ENCODE measurements at regions not wholly inside any gene's neighbourhood (a gene's known extent, or its start where the extent isn't known, plus 50 kb on each side); places are given as distances from the start of the nearest gene placed in this dataset.
"Not testable (repeated sequence)": the region's sequence is repeated elsewhere in the genome, so short reads cannot be mapped to it uniquely, and the experiment has no call there.

GRCh38 chr3:152148579-152148978, 120.2 kb upstream of the MBNL1 start:
- Histone ChIP-seq H3K27me3 (ENCODE audit: insufficient read depth, low read depth) (no peaks in the 10 kb centered on the region), H2AFZ (ENCODE audit: low read depth) (no peak overlapping the region), H3K4me2 (no peak overlapping the region), H3K36me3 (ENCODE audit: insufficient read depth) (no peaks in the 10 kb centered on the region), H3K79me2 (ENCODE audit: insufficient read depth, low read depth) (no peaks in the 10 kb centered on the region), H3K9ac (no peak overlapping the region), H4K20me1 (ENCODE audit: insufficient read depth) (no peaks in the 10 kb centered on the region), H3K27ac (no peak overlapping the region), H3K4me3 (IDR thresholded peaks at IDR 0.05; ENCODE audit: insufficient read depth, low read depth, low read length) (no peak overlapping the region), H3K4me1 (ENCODE audit: low read depth, poor library complexity, severe bottlenecking) (no peaks in the 10 kb centered on the region)
- TF ChIP-seq CTCF (conservative IDR thresholded peaks at IDR 0.05; ENCODE audit: low read depth, low read length): no peak

GRCh38 chr3:152149832-152150231, 118.9 kb upstream of the MBNL1 start:
- no peak overlapping the region for H3K27ac ChIP-seq
- no peaks in the 10 kb centered on the region for H3K27me3 ChIP-seq (ENCODE audit: insufficient read depth, low read depth)
- H3K9ac ChIP-seq: no peak overlapping the region
- H3K79me2 ChIP-seq (ENCODE audit: insufficient read depth, low read depth): no peaks in the 10 kb centered on the region
- H4K20me1 ChIP-seq (ENCODE audit: insufficient read depth): no peaks in the 10 kb centered on the region
- H3K4me2 ChIP-seq: no peak overlapping the region
- H2AFZ ChIP-seq (ENCODE audit: low read depth): no peak overlapping the region
- no peaks in the 10 kb centered on the region for H3K4me1 ChIP-seq (ENCODE audit: low read depth, poor library complexity, severe bottlenecking)
- no peaks in the 10 kb centered on the region for H3K36me3 ChIP-seq (ENCODE audit: insufficient read depth)
- no peak overlapping the region for H3K4me3 ChIP-seq (IDR thresholded peaks at IDR 0.05; ENCODE audit: insufficient read depth, low read depth, low read length)
- no peak for TF ChIP-seq CTCF (conservative IDR thresholded peaks at IDR 0.05; ENCODE audit: low read depth, low read length)

GRCh38 chr3:152151216-152151876, 117.4 kb upstream of the MBNL1 start:
- no peaks in the 10 kb centered on the region for H4K20me1 ChIP-seq (ENCODE audit: insufficient read depth)
- H3K9ac ChIP-seq: no peak overlapping the region
- no peaks in the 10 kb centered on the region for H3K4me1 ChIP-seq (ENCODE audit: low read depth, poor library complexity, severe bottlenecking)
- no peaks in the 10 kb centered on the region for H3K27me3 ChIP-seq (ENCODE audit: insufficient read depth, low read depth)
- no peaks in the 10 kb centered on the region for H3K36me3 ChIP-seq (ENCODE audit: insufficient read depth)
- no peak overlapping the region for H3K27ac ChIP-seq
- H2AFZ ChIP-seq (ENCODE audit: low read depth): no peak overlapping the region
- H3K79me2 ChIP-seq (ENCODE audit: insufficient read depth, low read depth): no peaks in the 10 kb centered on the region
- H3K4me3 ChIP-seq (IDR thresholded peaks at IDR 0.05; ENCODE audit: insufficient read depth, low read depth, low read length): no peak overlapping the region
- no peak for TF ChIP-seq CTCF (conservative IDR thresholded peaks at IDR 0.05; ENCODE audit: low read depth, low read length)
- H3K4me2 ChIP-seq: no peak overlapping the region

GRCh38 chr3:152151877-152152765, 116.6 kb upstream of the MBNL1 start:
- H3K9ac ChIP-seq; H3K4me2 ChIP-seq; H3K27ac ChIP-seq; H3K27me3 ChIP-seq (ENCODE audit: insufficient read depth, low read depth); H4K20me1 ChIP-seq (ENCODE audit: insufficient read depth); H3K79me2 ChIP-seq (ENCODE audit: insufficient read depth, low read depth); H3K4me1 ChIP-seq (ENCODE audit: low read depth, poor library complexity, severe bottlenecking); H3K36me3 ChIP-seq (ENCODE audit: insufficient read depth); H2AFZ ChIP-seq (ENCODE audit: low read depth); H3K4me3 ChIP-seq (IDR thresholded peaks at IDR 0.05; ENCODE audit: insufficient read depth, low read depth, low read length): not testable (repeated sequence)

- H3K36me3 ChIP-seq (ENCODE audit: insufficient read depth); H2AFZ ChIP-seq (ENCODE audit: low read depth); H3K4me2 ChIP-seq; H3K79me2 ChIP-seq (ENCODE audit: insufficient read depth, low read depth); H3K4me3 ChIP-seq (IDR thresholded peaks at IDR 0.05; ENCODE audit: insufficient read depth, low read depth, low read length); H3K4me1 ChIP-seq (ENCODE audit: low read depth, poor library complexity, severe bottlenecking); H3K27ac ChIP-seq; H3K9ac ChIP-seq; H3K27me3 ChIP-seq (ENCODE audit: insufficient read depth, low read depth); H4K20me1 ChIP-seq (ENCODE audit: insufficient read depth): not testable (repeated sequence)
These were observed 115.6 kb upstream of the MBNL1 start for GRCh38 chr3:152153115-152153514.

Measured in KMS-11 (cell line).